NB4 (cell line): ENCODE measurements at regions not wholly inside any gene's neighbourhood (a gene's known extent, or its start where the extent isn't known, plus 50 kb on each side); places are given as distances from the start of the nearest gene placed in this dataset.

Experiments
- CTCF ChIP-seq: IDR thresholded peaks from one replicate; pipeline ENCODE4 v1.5.1; 2012; ENCODE audit warnings: low read depth, low read length
- POLR2A ChIP-seq: IDR thresholded peaks from 2 replicates; pipeline ENCODE4 v1.6.1; 2011; ENCODE audit warnings: mild to moderate bottlenecking; ENCODE audit not compliant: insufficient read length; ENCODE audit errors: extremely low read depth

GRCh38 chr9:85108746-85109145, 439.2 kb downstream of the NTRK2 start:
- TF ChIP-seq POLR2A (no peak), CTCF (no peak)
